Left renal pelvis (tissue), 4 donors: ENCODE measurements at regions not wholly inside any gene's neighbourhood (a gene's known extent, or its start where the extent isn't known, plus 50 kb on each side); places are given as distances from the start of the nearest gene placed in this dataset.

Source experiments
- DNase-seq, 4 donors: peaks; one replicate each; pipeline ENCODE4 v3.0.0-alpha.2; 2013; ENCODE audit warnings: low read depth in 4 of 4, low spot score in 3 of 4

- DNase-seq, result no peak
Measured at GRCh38 chr13:73772449-73773167, 361.6 kb downstream of the KLF12 start.

- no peak for DNase-seq
Measured at GRCh38 chr13:73767747-73768315, 366.4 kb downstream of the KLF12 start.

GRCh38 chr13:73767191-73767741, 366.9 kb downstream of the KLF12 start:
- DNase-seq, result peak in 3 of 4 donors; percentile 18 to 36 (median 25)

GRCh38 chr13:73765651-73766384, 368.4 kb downstream of the KLF12 start:
- DNase-seq, result peak; percentile 88 to 90 (median 88)

- DNase-seq, result no peak
Measured at GRCh38 chr13:73759434-73759833, 374.8 kb downstream of the KLF12 start.

- no peak for DNase-seq
Measured at GRCh38 chr13:73757481-73758233, 376.5 kb downstream of the KLF12 start.

GRCh38 chr13:73754727-73755292, 379.4 kb downstream of the KLF12 start:
- peak; percentile 47 to 75 (median 62) for DNase-seq

- no peak for DNase-seq
Measured at GRCh38 chr13:73754241-73754640, 380.0 kb downstream of the KLF12 start.

- DNase-seq, result no peak
Measured at GRCh38 chr13:73751290-73751689, 382.9 kb downstream of the KLF12 start.

- no peak for DNase-seq
Measured at GRCh38 chr13:73748404-73748803, 385.8 kb downstream of the KLF12 start.

GRCh38 chr13:73745190-73745589, 389.0 kb downstream of the KLF12 start:
- no peak for DNase-seq

GRCh38 chr13:73742982-73743381, 391.2 kb downstream of the KLF12 start:
- DNase-seq, result no peak

- DNase-seq, result no peak
Measured at GRCh38 chr13:73741742-73742141, 392.5 kb downstream of the KLF12 start.

GRCh38 chr13:73741111-73741510, 393.1 kb downstream of the KLF12 start:
- DNase-seq, result no peak

GRCh38 chr13:73740666-73741065, 393.5 kb downstream of the KLF12 start:
- no peak for DNase-seq

GRCh38 chr13:73739394-73739793, 394.8 kb downstream of the KLF12 start:
- no peak for DNase-seq

- DNase-seq, result no peak
Measured at GRCh38 chr13:73738626-73739025, 395.6 kb downstream of the KLF12 start.

- DNase-seq, result no peak
Measured at GRCh38 chr13:73737214-73737613, 397.0 kb downstream of the KLF12 start.

- DNase-seq, result no peak
Measured at GRCh38 chr13:73733706-73734105, 400.5 kb downstream of the KLF12 start.

- no peak for DNase-seq
Measured at GRCh38 chr13:73732350-73732749, 401.9 kb downstream of the KLF12 start.
